Testis (tissue), 2 donors: ENCODE measurements at regions not wholly inside any gene's neighbourhood (a gene's known extent, or its start where the extent isn't known, plus 50 kb on each side); places are given as distances from the start of the nearest gene placed in this dataset.

ENCODE experiments used
- DNase-seq: peaks from one replicate; pipeline ENCODE4 v3.0.0-alpha.2; 2019
- H3K27ac ChIP-seq, 2 donors: fragments of 200-600 bp; sonication (generic); one replicate each; pipeline ENCODE4 v1.5.1; 2019
- H3K27me3 ChIP-seq: fragments of 200-600 bp; sonication (generic); one replicate; pipeline ENCODE4 v1.5.1; 2019
- H3K36me3 ChIP-seq: fragments of 200-600 bp; sonication (generic); one replicate; pipeline ENCODE4 v1.5.1; 2017; ENCODE audit warnings: low read depth; ENCODE audit errors: missing control alignments
- H3K4me1 ChIP-seq: fragments of 200-600 bp; sonication (generic); one replicate; pipeline ENCODE4 v1.5.1; 2019
- H3K4me3 ChIP-seq, 2 donors: fragments of 200-600 bp; sonication (generic); one replicate each; pipeline ENCODE4 v1.5.1; 2017 to 2019
- H3K9me3 ChIP-seq: fragments of 200-600 bp; sonication (generic); one replicate; pipeline ENCODE4 v1.5.1; 2017
- POLR2A ChIP-seq: fragments of 450-650 bp; IDR thresholded peaks from one replicate; pipeline ENCODE4 v1.6.1; 2017; ENCODE audit warnings: antibody characterized with exemption, mild to moderate bottlenecking, moderate library complexity
- WGBS, 2 donors: methylation state at CpG; one replicate each; pipeline ENCODE4 v1.1.5; 2018; 5-methylcytosine and 5-hydroxymethylcytosine counted together
- intact Hi-C: fragments of 100-400 bp; cut with DNase I; formaldehyde crosslinking; loops from one replicate; pipeline ENCODE4 v1.15.1; 2023; ENCODE audit warnings: low total_unique reads
- TF ChIP-seq, protein P1 (sequence below), 3 experiments: fragments of 450-650 bp in 2 of 3; fragments of 200-600 bp in 1 of 3; sonication (generic) in 1 of 3; IDR thresholded peaks; one replicate each; pipeline ENCODE4 v1.5.1; 2016 to 2019; ENCODE audit warnings: antibody characterized with exemption in 3 of 3, mild to moderate bottlenecking in 2 of 3, moderate library complexity in 1 of 3

DNA sequence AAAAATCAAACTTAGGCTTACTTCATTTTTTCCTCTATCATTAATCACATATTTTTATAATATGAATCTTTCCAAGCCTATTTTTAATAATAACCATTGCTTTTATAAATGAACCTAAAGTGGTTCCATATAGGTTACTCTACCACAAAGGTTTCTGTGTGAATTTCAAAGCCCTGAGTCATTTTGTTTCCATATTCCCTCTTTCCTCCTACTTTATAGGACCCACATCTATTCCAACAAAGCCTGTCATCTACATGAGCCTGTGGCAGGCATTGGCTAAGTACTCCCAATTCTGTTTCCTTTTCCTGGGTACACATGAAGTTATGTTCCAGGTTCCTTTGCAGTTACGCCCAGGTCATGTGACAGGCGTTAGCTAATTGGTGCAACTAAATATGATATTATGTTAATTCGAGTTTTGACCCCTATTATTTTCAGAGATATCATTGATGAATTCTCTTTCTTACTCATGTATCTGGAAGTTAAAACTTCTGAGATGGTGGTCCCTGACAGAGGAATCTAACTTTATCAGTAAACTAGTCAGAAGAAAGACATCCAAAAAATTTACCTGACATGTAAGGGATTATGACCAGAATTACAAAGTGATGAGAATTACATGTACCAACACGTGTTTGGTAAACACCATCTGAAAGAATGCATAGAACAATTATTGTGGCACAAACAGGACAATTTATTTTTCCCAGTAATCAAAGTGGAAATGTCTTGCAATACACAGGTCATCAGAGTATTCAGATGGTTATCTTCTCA is 1264.0 kb upstream of the CNTN5 start:
- no peaks in the 10 kb centered on the region for H3K9me3 ChIP-seq
- WGBS, 2 donors, result 91 to 92% methylated on average over 4 of the region's 4 CpGs
- intact Hi-C loops, result no loop called here

DNA sequence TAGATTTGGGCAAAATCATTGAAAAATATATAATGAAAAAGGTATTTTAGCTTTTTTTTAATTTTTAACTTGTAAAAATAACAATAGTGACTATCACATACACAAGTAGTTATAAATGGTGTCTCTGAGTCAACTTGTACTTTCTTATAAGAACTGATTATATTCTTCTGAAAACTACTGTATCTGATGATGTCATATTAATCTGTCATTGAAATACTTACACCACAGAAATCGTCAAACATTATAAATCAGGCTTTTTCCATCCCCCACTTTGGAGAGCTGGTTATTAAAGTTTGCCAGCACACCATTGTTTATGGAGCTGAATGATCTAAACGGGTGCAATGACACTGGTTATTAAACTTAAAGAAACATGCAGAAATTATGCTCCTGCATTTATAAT is 1259.6 kb upstream of the CNTN5 start:
- intact Hi-C loops, result no loop called here
- TF ChIP-seq, protein P1, sequence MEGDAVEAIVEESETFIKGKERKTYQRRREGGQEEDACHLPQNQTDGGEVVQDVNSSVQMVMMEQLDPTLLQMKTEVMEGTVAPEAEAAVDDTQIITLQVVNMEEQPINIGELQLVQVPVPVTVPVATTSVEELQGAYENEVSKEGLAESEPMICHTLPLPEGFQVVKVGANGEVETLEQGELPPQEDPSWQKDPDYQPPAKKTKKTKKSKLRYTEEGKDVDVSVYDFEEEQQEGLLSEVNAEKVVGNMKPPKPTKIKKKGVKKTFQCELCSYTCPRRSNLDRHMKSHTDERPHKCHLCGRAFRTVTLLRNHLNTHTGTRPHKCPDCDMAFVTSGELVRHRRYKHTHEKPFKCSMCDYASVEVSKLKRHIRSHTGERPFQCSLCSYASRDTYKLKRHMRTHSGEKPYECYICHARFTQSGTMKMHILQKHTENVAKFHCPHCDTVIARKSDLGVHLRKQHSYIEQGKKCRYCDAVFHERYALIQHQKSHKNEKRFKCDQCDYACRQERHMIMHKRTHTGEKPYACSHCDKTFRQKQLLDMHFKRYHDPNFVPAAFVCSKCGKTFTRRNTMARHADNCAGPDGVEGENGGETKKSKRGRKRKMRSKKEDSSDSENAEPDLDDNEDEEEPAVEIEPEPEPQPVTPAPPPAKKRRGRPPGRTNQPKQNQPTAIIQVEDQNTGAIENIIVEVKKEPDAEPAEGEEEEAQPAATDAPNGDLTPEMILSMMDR (IDR thresholded peaks at IDR 0.05), result no peak
- Histone ChIP-seq H3K4me1 (no peaks in the 10 kb centered on the region), H3K27me3 (no peaks in the 10 kb centered on the region), H3K9me3 (no peaks in the 10 kb centered on the region), H3K36me3 (no peaks in the 10 kb centered on the region), H3K4me3 (no peak overlapping the region), H3K27ac (no peak overlapping the region)
- WGBS, 2 donors, result 38 to 49% methylated on average over 2 of the region's 2 CpGs
- DNase-seq, result no peak

More for the DNA sequence above, 1264.0 kb upstream of the CNTN5 start:
- H3K27me3 ChIP-seq, result no peaks in the 10 kb centered on the region
- DNase-seq, result no peak
- no peaks in the 10 kb centered on the region for H3K36me3 ChIP-seq
- TF ChIP-seq, protein P1 (IDR thresholded peaks at IDR 0.05), result no peak
- TF ChIP-seq POLR2A, result no peak
- H3K27ac ChIP-seq, result no peak overlapping the region
- H3K4me3 ChIP-seq, result no peak overlapping the region
- no peaks in the 10 kb centered on the region for H3K4me1 ChIP-seq

DNA sequence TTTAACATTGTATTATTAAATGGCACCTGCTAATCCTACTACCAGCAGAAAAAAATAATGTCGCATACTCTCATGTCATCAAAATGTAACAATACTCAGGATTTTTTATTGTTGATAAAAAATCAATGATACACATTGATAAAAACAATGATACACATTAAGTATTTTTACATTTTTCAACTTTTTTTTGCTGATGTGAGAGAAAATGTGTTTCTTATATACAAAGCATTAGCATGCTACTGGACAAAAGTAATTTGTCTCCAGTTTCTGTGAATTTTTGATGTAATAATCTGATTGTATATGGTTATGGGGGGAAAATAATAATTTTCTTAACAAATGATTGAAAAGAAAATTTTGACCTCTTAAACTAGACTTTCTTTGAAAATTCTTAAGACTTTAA is 1256.6 kb upstream of the CNTN5 start:
- Histone ChIP-seq H3K9me3 (no peaks in the 10 kb centered on the region), H3K27ac (no peak overlapping the region), H3K4me3 (no peak overlapping the region), H3K4me1 (no peaks in the 10 kb centered on the region), H3K27me3 (no peaks in the 10 kb centered on the region), H3K36me3 (no peaks in the 10 kb centered on the region)
- WGBS, 2 donors, result 92 to 95% methylated on average over 1 of the region's 1 CpG
- TF ChIP-seq, protein P1 (IDR thresholded peaks at IDR 0.05), result no peak
- TF ChIP-seq POLR2A, result no peak
- no peak for DNase-seq
- intact Hi-C loops, result no loop called here

DNA sequence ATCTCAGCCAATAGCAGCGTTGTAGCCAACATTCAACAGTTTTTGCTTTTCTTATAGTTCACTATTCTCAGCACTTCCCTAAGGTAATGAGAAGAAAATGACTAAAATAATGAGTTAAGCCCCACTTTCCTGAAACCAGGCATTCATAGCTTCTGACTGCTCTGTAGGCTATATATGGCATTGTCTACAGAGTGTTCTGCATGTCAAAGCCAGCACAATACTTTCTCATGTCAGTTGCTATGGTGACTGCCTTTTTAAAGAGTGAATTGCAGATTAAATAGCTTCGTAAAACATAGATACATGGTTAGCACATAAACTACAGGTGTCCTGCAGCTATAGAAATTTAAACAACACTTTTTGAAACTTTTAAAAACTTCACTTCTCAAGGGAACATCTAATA is 1256.1 kb upstream of the CNTN5 start:
- no peaks in the 10 kb centered on the region for H3K36me3 ChIP-seq
- WGBS, 2 donors, result 81 to 95% methylated on average over 2 of the region's 2 CpGs
- no peaks in the 10 kb centered on the region for H3K27me3 ChIP-seq
- DNase-seq, result no peak
- H3K4me3 ChIP-seq, result no peak overlapping the region
- TF ChIP-seq, protein P1 (IDR thresholded peaks at IDR 0.05), result no peak
- no peak for TF ChIP-seq POLR2A
- H3K27ac ChIP-seq, result no peak overlapping the region
- intact Hi-C loops, result no loop called here
- H3K4me1 ChIP-seq, result no peaks in the 10 kb centered on the region
- H3K9me3 ChIP-seq, result no peaks in the 10 kb centered on the region

DNA sequence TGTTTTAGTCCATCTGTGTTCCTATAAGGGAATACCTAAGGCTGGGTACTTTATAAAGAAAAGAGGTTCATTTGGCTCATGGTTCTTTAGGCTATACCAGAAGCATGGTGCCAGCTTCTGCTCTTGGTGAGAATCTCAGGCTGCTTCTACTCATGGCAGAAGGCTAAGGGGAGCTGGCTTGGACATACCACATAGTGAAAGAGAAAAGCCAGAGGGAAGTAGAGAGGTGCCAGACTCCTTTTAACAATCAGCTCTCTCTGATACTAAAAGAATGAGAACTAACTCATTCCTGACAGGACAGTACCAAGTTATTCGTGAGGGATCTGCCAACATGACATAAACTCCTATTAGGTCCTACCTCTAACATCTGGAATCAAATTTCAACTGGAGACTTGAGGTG is 1250.2 kb upstream of the CNTN5 start:
- intact Hi-C loops, result no loop called here
- Histone ChIP-seq H3K4me3 (no peak overlapping the region), H3K27me3 (no peaks in the 10 kb centered on the region), H3K4me1 (no peaks in the 10 kb centered on the region), H3K36me3 (no peaks in the 10 kb centered on the region), H3K27ac (no peak overlapping the region), H3K9me3 (no peaks in the 10 kb centered on the region)
- no peak for DNase-seq
- 72 to 89% methylated on average over 1 of the region's 1 CpG for WGBS, 2 donors
- TF ChIP-seq POLR2A, result no peak
- TF ChIP-seq, protein P1 (IDR thresholded peaks at IDR 0.05), result no peak
